ENCODE measurements at regions not wholly inside any gene's neighbourhood (a gene's known extent, or its start where the extent isn't known, plus 50 kb on each side); places are given as distances from the start of the nearest gene placed in this dataset.

DNA sequence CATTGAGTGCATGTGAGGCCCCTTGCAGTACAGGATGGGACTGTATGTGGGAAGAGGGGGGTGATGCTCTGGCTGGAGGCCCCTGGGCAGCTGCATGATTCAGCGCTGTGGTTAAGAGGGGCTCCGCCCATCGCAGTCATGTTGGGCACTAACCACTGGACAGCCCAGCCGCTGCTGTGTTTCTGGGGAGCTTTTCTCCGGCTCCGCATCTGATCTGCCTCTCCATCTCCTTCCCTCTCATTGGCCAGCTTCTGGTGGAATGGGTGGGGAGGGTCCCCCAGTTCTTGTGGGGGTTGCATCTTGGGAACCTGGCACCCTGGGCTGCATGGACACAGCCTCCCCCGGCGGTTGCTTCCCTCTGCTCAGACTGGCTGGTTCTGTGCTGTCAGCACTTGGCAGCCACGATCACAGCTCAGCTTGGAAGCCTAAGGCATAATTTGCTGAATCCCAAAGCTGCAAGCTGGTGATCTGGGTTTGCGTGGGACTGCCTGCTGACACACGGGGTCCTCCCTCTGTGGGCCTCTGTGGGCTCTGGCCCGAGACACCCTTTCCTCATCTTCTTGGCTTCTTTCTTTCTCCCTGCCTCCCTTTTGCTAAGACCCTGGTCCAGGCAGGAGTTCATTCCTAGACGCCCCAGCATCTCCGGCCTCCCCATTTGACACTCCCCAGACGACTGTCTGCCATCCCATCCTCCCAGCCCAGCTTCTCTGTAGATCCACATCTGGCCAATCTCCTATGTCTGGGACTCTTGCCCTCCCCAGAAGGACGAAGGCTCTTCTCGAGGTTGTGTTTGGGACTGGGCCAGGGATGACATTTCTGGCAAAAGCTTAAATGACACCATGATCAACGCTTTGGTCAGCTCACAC is 168.3 kb downstream of the SEC14L1 start:
- DNase-seq = no peak

GRCh38 chr17:77310336-77310735 is 169.6 kb downstream of the SEC14L1 start:
- no peak for DNase-seq

- DNase-seq = no peak
Measured at GRCh38 chr17:77311371-77311981, 170.7 kb downstream of the SEC14L1 start.

DNA sequence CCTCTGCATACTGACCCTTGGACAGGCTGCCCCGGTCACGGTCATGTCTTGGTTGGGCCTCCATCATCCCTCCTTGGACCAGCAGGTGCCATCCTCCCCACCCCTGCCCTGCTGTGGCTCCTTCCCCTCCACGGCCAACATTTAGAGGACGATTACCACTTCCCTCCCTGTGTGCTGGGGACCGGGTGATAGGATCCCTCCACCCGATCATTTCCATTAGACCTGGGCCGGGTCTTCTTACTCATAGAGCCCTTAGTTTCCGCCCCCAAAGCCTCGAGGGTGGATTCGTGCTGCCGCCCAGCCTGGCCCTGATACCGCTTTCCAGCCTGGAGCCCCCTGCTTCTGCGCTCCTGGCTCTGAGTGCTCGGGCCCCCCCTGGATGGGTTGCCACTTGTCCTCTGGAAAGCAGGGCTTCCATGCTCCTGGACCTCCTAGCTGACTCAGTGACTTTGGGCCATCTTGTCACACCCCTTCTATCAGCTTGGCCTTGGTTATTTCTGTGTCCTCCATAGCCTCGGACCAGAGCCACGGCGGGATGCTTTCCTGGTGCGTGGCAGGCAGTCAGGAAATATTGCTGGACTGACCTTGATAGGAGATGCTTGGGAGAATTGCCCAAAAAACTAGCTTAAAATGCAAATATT is 171.4 kb downstream of the SEC14L1 start:
- no peak for DNase-seq

- DNase-seq = no peak
Measured at GRCh38 chr17:77312786-77313599, 172.2 kb downstream of the SEC14L1 start.

- no peak for DNase-seq
Measured at GRCh38 chr17:77313831-77314230, 173.1 kb downstream of the SEC14L1 start.

GRCh38 chr17:77314601-77315000 is 173.8 kb downstream of the SEC14L1 start:
- no peak for DNase-seq

GRCh38 chr17:77315010-77315409 is 174.2 kb downstream of the SEC14L1 start:
- DNase-seq = no peak

- DNase-seq = no peak
Measured at GRCh38 chr17:77315551-77316190, 174.9 kb downstream of the SEC14L1 start.

DNA sequence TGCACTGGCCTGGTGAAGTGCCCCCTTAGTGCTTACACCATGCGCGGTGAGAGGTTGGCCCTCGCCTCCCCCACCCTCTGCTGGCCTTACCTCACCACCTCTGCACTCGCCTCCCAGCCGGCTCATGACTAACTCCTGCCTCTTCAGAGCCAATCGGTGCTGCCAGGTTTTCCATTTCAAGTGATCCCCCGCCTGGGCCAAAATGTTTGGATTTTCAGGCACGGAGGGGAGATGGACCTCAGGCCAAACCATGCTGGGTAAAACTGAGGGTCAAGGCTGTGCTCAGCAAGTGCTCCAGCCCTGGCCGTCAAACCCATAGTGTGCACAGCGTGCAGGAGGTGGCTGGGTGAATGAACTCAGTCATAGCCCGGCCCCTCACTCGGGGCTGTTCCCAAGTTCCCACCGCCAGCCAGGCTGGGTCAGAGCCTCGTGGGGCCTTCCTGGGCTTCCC is 175.4 kb downstream of the SEC14L1 start:
- no peak for DNase-seq

GRCh38 chr17:77316651-77317050 is 175.9 kb downstream of the SEC14L1 start:
- no peak for DNase-seq

- DNase-seq = no peak
Measured at GRCh38 chr17:77317091-77317750, 176.5 kb downstream of the SEC14L1 start.

DNA sequence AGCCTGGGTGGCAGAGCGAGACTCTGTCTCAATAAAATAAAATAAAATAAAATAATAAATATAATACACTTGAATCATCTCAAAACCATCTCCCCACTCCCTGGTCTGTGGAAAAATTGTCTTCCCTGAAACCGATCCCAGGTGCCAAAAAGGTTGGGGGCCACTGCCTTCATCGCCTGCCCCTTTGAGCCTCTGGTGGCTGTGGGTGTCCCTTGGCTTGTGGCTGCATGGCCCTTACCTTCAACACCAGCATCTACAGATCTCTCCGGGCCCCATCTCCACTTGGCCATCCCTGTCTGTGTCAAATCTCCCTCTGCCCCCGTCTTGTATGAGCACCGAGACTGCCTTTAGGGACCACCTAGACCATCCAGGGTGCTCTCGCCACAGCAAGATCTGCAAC is 177.3 kb downstream of the SEC14L1 start:
- no peak for DNase-seq

DNA sequence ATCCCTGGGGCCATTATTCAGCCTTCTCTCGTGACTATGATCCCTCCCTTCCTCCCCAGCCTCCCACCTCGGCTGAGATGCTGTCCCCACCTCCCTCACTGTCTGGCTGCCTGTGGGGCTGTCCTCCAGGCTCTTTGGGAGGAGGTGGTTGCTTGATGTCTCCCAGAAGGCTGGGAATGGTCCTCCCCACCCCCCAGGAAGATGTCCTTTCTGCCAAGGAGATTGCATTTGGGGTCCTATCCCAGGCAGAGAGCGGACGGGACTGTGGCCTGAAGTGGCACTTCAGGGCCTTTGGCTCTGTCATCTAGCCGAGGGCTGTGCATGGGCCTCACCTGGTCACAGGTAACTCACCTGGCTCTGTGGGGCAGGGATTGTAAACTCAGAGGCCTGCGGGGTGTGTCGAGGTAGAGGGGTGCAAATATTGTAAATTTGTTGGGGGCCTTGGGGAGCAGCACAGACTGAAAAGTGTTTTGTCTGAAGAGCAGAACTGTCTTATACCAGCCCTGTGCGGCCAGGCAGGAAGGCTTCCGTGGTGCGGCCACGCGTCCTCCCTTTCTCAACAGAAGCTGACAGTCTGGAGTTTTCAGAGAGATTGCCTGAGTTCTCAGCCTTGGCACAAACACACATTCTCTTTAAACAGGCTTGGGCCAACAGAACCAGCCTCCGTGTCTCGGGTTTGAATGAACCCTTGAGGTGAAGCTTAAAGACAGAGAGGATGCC is 177.9 kb downstream of the SEC14L1 start:
- no peak for DNase-seq

GRCh38 chr17:77319211-77320043 is 178.7 kb downstream of the SEC14L1 start:
- DNase-seq = no peak

DNA sequence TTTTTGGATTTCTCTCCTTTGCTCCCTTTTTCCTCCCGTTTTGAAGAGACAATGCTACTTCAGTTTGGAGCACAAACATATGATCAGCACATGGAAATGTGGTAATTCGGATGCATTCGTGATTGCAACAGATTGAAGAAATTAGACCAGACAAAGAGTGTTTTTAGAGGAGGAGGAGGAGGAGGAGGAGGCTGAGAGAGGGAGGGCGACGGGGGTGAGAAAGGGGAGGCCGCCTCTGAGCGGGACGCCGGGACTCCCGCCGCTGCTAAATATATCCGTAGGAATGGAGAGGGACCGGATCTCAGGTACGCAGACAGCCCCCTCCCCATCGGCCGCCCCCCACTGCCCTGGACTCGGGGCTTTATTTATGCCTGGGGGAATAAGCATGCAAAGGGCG is 179.3 kb downstream of the SEC14L1 start:
- no peak for DNase-seq

GRCh38 chr17:77320485-77321256 is 179.9 kb downstream of the SEC14L1 start:
- DNase-seq = no peak

GRCh38 chr17:77321649-77322513 is 181.1 kb downstream of the SEC14L1 start:
- no peak for DNase-seq

Measured in NCI-H774 (cell line).